CD4-positive, alpha-beta T cell treated with Interleukin-12 subunit alpha and Interleukin-12 subunit beta, for 1 hour (primary cell): ENCODE measurements at regions not wholly inside any gene's neighbourhood (a gene's known extent, or its start where the extent isn't known, plus 50 kb on each side); places are given as distances from the start of the nearest gene placed in this dataset.
A peak's percentile ranks its signal among the peaks of the same experiment; 100 is the strongest.

Experiments
- DNase-seq: peaks from one replicate; pipeline ENCODE4 v3.0.0-alpha.2; 2020

GRCh38 chr6:143594647-143595046, 83.1 kb upstream of the PHACTR2 start:
- DNase-seq, result no peak

- DNase-seq, result no peak
These were observed 80.8 kb upstream of the FUCA2 start for GRCh38 chr6:143592335-143592734.

GRCh38 chr6:143591441-143591840, 79.9 kb upstream of the FUCA2 start:
- no peak for DNase-seq

GRCh38 chr6:143589162-143589561, 77.6 kb upstream of the FUCA2 start:
- DNase-seq, result no peak

DNA sequence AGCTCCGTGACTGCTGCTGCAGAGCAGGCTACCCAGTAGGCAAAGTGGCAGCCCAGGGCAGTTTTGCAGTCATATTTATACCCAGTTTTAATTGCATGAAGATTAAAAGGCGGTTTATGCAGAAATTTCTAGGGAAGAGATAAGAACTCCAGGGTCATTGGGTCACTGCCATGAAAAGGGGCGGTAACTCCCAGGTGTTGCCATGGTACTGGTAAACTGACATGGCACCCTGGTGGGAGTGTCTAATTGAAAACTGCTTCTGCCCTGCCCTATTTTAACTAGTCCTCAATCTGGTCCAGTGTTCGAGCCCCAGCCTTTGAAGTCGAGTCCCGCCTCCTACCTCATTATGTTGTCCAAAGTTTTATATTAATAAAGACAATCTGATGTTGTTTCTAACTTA, 75.0 kb upstream of the FUCA2 start:
- no peak for DNase-seq

- no peak for DNase-seq
These were observed 74.2 kb upstream of the FUCA2 start for GRCh38 chr6:143585716-143586115.

GRCh38 chr6:143585241-143585640, 73.7 kb upstream of the FUCA2 start:
- DNase-seq, result no peak

- DNase-seq, result no peak
These were observed 72.2 kb upstream of the FUCA2 start for GRCh38 chr6:143583542-143584327.

DNA sequence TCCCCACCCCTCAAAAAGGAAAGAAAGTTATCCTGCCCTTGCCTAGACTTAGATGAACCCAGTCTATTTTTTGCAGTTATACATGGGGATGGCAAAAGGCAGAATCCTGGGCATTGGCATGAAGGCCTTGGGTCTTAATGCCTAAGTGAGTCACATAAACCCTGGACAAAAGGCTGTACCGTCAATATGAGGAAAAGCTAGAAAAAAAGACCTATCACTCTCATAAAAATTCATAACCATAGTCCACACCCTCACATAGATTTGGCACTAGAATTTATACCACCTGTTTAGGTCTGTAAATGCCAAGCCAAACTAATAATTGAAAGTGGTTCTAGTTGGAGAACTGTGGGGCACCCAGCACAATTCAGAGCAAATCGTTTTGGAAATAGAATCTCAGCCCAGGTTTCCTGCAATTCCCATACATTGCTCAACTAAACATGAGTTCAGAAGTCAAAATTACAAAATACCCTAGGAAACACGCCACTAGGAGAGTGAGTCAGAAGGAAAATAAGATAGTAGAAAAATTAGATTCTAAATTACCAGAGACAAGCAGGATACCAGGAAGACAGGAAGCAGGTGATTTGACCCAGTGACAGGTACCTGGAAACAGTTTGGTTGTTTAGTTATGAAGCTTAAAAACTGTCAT, 70.4 kb upstream of the FUCA2 start:
- DNase-seq, result no peak

DNA sequence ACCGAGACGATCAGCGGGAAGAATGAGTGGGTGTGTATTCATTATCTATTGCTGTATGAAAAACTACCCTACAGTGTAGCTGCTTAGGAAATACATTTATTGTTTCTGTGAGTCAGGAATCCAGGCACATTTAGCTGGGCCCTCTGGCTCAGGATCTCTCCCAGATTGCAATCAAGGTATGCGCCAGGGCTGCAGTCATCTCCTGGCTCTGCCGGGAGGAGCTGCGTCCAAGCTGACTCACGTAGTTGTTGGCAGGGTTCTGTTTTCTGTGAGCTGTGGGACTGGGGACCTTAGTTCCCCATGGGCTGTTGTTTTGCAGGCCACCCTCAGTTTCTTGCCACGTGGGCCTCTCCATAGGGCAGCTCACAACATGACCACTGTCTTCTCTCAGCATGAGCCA, 68.2 kb upstream of the FUCA2 start:
- DNase-seq, result no peak

DNA sequence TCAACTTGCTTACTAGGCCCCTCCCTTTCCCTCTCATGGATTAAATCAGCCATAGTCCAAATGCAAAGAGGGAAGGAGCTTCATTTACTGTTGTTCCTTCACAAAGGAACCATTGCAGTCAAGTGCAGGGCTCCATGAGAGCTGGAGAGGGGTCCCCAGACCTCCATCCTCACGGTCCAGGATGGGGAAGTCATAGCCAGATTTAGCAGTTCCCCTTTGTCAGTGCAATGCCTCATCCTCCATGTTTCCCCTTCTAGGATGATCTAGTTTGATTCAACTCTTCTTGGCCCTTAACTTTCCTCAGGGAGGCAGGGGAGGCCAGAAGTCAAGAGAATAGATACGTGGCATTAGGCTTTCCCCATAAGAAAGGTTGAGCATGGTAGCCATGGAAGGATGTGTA, 66.5 kb upstream of the FUCA2 start:
- DNase-seq, result no peak

DNA sequence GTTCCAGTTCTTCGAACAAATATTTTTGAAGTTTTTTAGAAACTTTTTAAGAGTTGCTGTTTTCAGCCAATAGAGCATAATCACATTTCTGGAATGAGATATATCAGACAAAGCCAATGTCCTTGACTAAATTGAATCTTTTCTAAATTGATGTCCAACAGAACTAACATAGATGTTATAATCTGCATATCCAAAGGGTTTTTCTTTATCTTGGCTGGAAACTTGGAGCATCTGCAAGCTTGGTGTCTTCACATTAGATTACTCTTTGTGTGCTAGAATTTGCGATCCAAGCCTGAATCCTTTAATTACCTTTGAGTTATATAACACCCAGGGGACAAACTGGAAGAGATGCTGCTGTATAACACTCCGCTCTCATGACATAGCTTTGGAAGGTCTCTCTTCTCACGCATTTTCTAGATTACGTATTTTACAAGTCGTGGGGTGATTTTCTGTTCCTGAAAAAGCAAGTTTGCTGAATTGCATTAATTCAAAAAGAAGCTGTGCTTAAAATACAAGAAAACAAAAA, 64.4 kb upstream of the FUCA2 start:
- no peak for DNase-seq

DNA sequence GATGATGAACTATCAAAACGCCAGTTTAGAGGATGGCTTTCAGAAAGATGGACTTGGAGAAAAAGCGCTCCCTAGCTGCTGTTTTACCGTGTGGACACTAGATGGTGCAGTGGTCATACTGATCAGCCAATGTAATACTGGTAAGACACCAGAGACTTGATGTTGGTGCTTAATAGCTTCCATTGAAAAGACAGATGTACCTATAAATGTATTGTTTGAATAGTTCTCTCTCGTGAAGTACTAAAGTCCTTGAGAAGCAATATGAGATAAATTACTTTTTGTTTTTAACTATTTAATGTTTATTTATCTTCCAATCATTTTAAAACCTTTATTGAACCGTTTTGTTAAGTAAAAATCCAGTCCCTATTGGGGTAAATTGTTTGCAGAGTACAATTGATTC, 63.9 kb upstream of the FUCA2 start:
- DNase-seq, result peak; percentile 81

GRCh38 chr6:143570147-143570853, 58.8 kb upstream of the FUCA2 start:
- no peak for DNase-seq

DNA sequence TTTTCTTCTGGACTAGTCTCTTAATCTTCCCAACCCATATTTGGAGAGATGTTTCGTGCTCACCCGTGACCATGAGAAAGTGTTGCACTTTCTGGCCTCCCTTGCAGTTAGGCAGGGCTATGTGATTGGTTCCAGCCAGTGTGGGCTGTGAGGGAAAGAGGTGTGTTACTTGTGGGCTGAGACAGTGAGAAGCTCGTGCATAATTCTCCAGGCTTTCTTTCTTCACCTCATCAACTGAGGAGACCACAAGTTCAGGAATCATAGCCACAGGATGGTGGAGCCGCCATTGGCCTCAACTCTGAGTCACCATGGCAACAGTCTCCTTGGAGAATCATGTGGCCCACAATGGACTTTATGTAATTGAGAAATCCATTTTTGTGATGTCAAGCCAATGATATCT, 57.5 kb upstream of the FUCA2 start:
- peak; percentile 23 for DNase-seq

GRCh38 chr6:143564484-143565017, 53.0 kb upstream of the FUCA2 start:
- DNase-seq, result no peak

DNA sequence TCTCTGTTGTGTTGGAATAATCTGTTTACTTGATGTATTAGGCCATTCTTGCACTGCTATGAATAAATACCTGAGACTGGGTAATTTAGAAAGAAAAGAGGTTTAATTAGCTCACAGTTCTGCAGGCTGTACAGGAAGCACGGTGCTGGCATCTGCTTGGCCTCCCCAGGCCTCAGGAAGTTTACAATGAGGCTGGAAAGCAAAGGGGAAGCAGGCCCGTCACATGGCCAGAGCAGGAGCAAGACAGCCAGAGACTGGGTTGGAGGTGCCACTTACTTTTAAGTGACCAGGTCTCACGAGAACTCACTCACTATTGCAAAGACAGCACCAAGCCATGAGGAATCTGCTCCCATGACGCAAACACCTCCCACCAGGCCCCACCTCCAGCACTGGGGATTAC, 50.6 kb upstream of the FUCA2 start:
- DNase-seq, result no peak
